GM19328 (cell line): ENCODE measurements at regions not wholly inside any gene's neighbourhood (a gene's known extent, or its start where the extent isn't known, plus 50 kb on each side); places are given as distances from the start of the nearest gene placed in this dataset.
"Not testable (repeated sequence)": the region's sequence is repeated elsewhere in the genome, so short reads cannot be mapped to it uniquely, and the experiment has no call there.

Experiments
- ATAC-seq: cut with Tn5 transposase; IDR thresholded peaks from one replicate; pipeline ENCODE4 v1.9.1; 2021; ENCODE audit warnings: mild to moderate bottlenecking, moderate library complexity; ENCODE audit not compliant: unreplicated experiment

DNA sequence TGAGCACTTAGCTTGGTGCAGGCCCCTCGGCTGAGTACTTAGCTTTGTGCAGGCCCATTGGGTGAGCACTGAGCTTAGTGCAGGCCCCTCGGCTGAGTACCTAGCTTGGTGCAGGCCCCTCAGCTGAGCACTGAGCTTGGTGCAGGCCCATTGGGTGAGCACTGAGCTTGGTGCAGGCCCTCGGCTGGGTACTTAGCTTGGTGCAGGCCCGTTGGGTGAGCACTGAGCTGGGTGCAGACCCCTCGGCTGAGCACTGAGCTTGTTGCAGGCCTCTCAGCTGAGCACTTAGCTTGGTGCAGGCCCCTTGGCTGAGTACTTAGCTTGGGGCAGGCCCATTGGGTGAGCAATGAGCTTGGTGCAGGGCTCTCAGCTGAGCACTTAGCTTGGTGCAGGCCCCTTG lies 387.1 kb downstream of the THBS2 start:
- ATAC-seq, result no peak

DNA sequence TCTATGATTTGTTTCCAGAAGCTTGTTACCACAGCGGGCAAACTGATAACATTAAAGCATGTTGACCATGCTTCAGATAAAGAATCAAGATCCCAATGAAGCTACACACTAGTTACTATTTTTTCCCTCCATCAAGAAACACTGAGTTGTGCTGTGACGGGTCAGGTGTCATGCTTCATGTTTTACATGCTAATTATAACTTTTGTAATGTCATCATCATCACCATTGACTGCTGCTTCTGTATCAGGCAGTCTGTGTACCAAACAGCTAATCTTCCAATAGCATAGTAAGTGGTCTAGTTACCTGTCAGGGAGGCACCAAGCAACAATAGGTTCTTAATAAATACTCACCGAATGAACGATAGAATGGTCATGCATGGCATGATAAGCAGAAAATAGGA lies 388.1 kb downstream of the THBS2 start:
- no peak for ATAC-seq

DNA sequence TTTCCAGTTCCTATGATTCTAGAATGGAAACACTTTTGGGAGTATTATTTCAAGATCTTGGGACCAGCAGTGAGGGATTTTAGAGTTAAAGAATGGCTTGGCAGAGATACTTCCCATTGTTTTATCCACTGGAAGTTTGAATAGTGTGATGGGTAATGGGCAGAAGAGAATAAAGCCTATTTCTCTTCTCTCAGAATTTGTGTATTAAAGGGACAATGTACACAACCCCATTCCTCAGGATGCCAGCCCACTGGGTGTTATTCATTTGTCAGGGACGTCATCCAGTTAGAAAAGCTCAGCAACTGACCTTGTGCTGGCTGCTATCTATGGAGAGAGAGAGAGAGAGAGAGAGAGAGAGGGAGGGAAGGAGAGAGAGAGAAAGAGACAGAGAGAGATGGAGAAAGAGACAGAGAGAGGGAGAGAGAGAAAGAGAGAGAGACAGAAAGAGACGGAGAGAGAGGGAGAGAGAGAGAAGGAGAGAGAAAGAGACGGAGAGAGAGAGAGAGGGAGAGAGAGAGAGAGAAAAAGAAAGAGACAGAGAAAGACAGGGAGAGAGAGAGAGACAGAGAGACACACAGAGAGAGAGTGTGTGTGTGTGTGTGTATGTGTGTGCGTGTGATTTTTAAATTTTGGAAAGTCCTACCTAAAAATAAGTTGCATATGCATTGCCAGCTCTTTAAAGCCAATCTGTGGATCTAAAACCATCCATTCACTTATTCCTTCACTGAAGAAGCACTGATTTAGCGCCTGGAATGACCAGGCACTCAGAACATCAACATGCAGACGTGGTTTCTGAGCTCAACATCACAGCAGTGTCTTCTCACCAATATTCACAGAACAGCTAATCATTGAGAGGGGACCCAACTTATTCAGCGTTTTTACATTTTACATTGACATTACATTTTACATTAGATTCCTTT lies 388.8 kb downstream of the THBS2 start:
- no peak for ATAC-seq

DNA sequence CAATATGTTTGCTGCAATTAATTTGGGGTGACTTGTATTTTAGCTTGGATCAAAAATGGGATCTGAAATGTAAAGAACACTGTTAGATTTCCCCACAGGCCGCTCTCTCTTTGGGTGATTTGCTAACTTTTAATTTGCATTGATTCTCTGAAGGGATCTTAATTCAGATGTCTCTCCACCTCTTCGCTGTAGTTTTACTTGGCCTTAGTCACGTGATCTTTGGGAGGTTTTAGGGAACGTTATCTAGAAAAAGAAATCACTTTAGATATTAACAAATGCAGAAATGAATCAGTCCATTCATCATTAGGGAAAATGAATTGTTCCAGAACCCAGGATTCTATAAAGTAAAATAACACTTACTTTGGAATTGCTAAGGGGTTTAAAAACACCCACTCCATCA lies 390.2 kb downstream of the THBS2 start:
- no peak for ATAC-seq

DNA sequence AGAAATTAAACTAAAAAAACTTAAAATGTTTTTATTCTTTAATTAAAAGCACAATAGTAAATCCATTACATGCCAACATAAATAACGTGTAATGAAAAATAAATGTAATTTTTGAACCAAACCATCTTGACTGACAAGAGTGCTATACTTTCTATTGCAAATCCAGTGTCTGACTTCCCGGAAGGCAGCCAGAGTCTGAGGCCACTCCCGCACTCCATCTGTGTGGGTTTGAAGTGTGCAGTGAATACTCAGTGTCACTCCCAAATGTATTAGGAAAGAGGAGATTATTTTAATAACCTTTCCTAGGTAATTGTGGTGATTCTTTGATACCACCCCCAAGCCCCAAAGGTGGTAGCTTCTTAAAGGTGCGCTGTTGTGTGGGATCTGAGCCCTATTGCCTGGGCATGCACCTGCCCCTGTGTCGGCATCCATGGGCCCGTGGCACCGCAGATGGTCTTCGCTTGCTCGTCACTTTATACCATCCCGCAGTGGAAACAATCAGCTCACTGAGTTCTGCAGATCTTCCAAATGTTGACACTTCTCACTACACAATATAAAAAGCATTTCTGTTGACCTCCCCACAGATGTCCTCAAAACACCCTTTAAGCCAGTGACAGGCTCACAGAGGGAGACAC lies 391.2 kb downstream of the THBS2 start:
- no peak for ATAC-seq

DNA sequence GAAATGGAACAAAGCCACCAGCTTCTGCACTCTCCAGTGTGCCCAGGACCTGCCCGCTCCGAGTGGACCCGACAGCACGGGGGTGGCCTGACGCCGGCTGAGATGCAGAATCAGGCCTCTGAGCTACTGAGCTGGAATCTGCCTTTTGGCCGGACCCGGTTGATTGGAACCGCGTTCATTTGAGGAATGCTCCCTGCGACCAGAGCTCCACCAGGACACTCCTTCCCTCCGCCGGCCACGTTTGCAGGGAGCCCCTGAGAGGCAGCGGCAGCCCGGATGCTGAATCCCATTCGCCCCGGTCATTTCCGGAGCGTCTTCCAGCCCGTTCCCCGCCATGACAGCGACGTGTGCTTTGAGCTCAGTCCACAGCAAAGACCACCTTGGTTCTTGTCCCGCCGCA lies 392.7 kb downstream of the THBS2 start:
- ATAC-seq, result no peak

DNA sequence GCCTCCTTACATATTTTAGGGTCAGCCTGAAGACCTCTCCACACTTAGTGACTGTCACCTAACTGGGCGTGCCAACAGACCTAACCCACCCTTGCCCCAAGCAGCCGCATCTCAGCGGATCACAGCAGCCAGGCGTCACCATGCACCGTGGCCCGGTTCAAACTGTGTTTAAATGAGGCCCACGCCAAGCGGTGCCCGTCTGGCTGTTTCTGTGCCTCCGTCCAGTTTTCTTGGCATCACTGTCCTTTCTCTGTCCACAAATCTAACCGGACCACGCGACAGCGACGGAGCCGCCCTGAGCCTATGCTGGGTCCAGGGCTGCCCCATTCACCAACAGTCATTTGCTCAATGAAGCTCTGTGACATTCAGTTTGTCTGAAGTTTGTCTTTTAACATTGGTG lies 393.3 kb downstream of the THBS2 start:
- ATAC-seq, result no peak

DNA sequence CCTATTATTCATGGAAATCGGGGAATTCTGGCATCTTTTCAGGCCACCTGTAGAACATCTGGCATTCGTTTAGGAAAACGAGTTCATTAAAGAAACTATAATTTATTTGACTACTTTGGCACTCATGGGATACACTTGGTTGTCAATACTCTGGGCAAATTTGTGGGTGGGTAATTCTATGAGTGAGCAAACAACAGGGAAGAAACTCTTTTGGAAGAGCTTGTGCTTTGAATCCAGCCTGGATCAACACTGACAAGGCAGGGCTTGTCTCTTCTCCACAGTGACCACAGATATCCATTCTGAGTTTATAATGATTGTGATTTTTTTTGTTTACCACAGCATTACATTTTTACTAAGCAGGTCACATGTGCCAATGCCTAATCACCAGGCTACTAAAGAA lies 394.7 kb downstream of the THBS2 start:
- ATAC-seq, result no peak

DNA sequence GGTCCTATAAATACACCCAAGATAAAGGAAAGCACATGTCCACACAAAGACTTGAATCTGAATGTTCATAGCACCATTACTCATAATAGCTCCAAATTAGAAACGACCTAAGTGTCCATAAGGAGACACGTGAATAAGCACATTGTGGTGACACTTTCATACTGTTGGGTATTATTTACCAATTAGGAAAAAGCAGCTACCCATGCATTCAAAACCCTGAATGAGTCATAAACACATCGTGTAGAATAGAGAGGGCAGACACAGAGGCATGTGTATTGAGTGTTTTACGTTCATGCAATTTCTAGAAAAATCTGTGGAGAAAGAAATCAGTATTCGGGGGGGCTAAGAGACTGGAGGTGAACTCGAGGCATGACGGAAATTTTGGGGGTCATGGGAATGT lies 396.7 kb downstream of the THBS2 start:
- no peak for ATAC-seq

DNA sequence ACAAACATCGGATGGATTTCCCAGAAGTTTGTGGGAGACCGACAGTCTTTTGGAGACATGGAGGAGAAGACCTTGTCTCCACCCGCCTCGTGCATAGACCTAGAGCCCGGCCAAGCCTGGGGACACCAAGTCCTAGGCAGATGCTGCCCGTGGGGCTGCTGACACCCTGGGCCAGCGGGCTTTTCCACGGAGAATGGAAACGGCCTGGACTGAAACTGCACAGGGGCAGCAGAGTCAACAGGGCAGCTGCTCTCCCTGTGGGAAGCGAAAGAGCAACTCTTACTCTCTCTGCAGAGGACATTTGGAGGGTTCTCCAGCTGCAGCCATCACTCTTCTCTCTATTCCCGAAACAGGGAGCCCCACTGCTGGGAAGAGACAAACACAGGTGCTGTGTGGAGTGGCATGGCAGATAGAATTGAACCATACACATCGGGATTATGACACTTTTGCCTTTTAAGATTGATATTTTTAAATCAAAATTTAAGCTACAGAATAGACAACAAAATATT lies 401.2 kb downstream of the THBS2 start:
- ATAC-seq, result no peak

DNA sequence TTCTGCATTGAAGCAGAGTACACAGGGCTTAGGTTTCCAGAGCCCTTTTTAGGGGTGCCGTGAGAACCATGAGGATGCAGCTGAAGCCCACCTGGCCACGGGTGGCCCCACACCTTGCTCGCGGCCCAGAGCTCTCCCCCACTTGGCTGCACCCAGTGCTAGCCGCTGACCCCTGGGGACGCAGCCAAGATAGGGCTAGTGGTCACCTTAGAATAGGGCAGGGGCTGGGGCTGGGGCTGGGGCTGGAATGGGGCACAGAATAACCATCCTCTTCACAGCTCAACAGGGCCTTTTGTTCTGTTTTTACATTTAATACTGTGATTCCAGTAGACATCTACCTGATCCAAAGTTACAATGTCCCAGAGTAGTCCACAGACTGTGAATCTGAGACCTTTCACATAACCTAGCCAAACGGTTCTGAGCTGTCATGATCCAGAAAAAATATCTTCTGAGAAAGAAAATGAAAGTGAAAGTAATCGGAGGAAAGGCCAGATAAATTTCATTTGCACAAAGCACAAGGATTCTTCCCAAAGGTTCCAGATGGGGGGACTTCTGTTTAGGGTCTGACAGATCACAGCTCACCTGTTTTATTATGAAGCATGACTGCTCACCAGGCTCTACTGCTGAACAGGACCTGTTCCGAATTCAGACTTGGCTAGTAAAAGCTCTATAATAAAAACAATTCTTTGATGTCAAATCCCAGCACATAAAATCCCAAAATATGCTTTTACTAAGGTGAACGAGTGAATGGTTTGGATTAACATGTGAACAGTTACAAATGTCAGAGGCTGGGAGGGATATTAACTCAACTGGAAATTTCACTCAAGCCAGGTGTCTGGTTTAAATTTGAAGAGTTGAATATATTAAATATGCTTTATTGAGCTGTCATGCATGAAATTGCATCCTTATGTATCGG lies 401.9 kb downstream of the THBS2 start:
- ATAC-seq, result no peak

DNA sequence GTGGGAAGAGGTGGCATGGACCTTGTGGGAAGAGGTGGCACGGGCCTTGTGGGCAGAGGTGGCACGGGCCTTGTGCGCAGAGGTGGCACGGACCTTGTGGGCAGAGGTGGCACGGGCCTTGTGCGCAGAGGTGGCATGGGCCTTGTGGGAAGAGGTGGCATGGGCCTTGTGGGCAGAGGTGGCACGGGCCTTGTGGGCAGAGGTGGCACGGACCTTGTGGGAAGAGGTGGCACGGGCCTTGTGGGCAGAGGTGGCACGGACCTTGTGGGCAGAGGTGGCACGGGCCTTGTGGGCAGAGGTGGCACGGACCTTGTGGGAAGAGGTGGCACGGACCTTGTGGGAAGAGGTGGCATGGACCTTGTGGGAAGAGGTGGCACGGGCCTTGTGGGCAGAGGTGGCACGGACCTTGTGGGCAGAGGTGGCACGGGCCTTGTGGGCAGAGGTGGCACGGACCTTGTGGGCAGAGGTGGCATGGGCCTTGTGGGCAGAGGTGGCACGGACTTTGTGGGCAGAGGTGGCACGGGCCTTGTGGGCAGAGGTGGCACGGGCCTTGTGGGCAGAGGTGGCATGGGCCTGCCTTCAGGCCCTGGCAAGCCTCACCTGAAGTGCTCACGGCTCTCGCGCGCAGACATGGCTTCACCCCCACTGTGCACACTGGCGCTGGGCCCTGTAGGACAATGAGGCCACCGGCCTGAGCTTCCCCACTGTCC lies 403.5 kb downstream of the THBS2 start:
- ATAC-seq, result not testable (repeated sequence)

DNA sequence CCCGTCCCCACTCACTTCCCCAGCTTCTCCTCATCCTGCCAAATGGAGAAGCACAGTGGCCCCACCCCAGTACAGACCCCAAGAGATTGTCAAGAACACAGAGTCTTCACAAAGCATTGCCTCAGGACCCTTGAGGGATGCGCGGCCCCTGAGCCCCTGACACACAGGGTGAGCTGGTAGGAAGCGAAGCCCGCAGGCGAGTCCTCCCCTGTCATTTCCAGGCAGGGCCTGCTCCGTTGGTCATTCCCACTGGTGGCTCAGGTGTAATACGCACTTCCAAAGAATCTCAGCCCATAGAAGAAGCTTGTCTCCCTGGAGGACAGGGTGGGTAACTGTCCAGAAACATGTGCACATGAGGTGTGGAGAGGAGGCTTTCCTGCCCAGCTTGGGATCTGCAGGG lies 404.2 kb downstream of the THBS2 start:
- ATAC-seq, result no peak

DNA sequence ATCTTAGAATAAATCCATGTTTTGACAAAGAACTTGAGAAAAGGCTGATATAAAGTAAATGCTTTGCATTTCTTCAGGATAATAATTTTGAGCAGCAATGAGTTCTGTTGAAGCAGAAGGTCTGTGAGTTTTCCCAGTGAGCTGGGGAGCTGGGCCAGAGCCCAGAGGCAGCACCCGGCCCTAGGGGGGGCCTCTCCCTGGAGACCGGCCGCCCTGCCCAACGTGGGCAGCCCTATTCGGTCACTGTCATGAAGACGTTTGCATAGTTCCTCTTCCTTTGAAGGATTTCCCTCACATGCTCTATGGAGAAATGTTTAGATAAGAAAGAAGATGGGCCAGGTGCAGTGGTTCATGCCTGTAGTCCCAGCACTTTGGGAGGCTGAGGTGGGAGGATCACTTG lies 404.8 kb downstream of the THBS2 start:
- ATAC-seq, result no peak

DNA sequence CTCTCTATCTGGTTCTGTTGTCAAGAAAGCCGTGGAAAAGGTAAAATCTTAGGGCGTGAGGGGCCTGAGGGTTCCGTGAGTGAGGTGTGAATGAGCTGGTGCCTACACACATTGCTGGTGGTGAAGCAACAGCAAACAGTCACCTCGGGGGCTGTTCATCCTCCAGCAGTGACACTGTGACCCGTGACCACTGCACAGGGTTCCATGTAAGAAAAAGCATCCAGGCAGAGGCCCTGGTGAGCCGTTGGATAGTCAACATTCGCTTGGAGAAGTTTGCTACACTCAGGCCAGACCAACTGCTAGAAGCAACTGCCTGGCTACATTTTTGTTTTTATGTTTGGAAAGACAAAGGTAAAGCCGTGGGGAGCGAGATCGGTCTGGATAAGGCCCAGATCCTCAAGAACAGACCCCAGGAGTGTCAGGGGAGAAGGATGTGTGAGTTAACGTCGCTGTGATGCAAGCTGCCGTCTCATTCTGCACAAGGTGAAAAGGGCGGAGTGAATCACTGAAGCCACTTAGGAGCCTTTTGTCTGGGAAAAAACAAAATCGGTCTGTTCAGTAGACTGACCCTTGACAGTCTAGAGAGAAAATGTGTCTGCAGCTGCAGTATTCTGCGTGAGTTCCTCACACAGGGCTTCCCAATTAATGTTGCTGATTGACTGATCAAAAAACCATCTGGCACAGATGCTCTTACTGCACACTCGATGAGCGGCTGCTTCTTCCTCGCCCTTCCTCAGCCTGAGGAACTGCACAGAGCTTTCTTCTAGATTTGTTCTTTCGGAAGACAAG lies 404.0 kb downstream of the SMOC2 start:
- ATAC-seq, result no peak

DNA sequence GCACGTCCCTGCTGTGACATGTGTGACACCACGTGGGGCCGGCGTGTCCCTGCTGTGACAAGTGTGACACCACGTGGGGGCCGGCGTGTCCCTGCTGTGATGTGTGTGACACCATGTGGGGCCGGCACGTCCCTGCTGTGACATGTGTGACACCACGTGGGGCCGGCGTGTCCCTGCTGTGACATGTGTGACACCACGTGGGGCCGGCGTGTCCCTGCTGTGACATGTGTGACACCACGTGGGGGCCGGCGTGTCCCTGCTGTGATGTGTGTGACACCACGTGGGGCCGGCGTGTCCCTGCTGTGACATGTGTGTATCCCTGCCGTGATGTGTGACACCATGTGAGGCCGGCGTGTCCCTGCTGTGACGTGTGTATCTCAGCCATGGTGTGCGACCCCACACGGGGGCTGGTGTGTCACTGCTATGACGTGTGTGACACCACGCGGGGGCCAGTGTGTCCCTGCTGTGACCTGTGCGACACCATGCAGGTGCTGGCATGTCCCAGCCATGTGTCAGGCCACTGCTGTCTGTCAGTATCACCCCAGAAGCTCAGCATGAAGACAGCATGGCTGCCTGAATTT lies 401.7 kb downstream of the SMOC2 start:
- ATAC-seq, result not testable (repeated sequence)

DNA sequence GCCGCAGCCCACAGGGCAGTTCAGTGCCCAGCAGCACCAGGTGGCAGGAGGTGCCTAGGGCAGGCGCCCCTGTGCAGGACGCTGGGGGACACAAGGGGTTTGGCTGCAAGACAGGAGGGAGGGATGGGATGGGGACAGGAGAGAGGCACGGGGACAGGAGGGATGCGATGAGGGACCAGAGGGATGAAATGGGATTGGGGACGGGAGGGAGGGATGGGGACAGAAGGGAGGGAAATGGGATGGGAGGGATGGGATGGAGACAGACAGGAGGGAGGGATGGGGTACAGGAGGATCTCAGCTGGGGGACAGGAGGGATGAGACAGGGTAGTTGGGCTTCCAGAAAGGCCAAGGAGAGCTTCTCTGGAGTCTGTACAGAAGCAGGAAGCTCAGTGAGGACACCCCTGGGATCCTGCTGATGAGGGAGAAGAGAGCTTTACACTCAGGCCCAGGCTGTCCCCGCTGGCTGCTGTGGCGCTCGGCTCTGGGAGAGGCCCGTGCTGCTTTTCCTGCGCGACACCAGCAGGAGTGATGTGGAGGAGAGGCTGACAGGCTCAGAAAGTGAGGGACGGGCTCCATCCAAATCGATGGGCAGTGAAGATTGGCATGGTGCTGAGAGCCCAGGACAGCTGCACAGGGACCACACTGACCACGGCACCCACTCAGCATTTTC lies 400.8 kb downstream of the SMOC2 start:
- no peak for ATAC-seq

DNA sequence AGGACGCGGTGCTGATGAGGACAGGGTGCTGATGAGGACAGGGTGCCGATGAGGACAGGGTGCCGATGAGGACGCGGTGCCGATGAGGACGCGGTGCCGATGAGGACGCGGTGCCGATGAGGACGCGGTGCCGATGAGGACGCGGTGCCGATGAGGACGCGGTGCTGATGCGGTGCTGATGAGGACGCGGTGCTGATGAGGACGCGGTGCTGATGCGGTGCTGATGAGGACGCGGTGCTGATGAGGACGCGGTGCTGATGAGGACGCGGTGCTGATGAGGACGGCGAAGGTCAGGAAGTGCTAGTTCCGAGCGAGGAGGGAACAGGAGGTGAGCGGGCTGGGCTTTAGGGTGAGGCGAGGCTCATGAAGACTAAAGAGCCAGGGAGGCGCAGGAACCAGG lies 399.9 kb downstream of the SMOC2 start:
- ATAC-seq, result not testable (repeated sequence)

DNA sequence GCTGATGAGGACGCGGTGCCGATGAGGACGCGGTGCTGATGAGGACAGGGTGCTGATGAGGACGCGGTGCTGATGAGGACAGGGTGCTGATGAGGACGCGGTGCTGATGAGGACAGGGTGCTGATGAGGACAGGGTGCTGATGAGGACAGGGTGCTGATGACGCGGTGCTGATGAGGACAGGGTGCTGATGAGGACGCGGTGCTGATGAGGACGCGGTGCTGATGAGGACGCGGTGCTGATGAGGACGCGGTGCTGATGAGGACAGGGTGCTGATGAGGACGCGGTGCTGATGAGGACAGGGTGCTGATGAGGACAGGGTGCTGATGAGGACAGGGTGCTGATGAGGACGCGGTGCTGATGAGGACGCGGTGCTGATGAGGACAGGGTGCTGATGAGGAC lies 399.3 kb downstream of the SMOC2 start:
- not testable (repeated sequence) for ATAC-seq
